ENCODE measurements at regions not wholly inside any gene's neighbourhood (a gene's known extent, or its start where the extent isn't known, plus 50 kb on each side); places are given as distances from the start of the nearest gene placed in this dataset.
A peak's percentile ranks its signal among the peaks of the same experiment; 100 is the strongest.

DNA sequence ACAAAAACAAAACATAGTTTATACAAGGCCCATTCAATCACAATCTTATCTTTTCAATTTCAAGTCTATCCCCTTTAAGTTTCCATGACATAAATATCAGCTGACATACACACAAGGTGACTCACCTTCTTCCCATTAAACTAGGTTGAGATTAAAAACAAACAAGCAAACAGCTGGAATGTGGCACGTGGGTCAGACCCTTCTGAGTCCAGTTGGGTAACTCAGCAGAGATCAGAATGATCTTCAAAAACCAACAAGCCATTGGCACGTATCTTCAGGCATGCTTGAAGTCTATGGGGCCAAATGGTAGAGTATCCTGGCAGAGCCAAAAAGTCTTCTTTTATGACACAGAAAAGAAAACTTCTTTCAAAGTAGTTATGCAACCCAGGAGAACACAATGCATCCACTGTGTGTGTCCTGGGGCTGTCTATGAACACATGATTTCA is 603.5 kb upstream of the CITED2 start (continued):
- TF ChIP-seq ZNF318 (IDR thresholded peaks at IDR 0.05; ENCODE audit: borderline replicate concordance in 1 of 2, low read depth in 1 of 2): peak in 1 of 2 experiments; percentile 67; a peak in 1 of 4 replicates
- peak; percentile 18; the same call in 1 of the 2 replicates for TF ChIP-seq USF2 (CRISPR knock-in tag; IDR thresholded peaks at IDR 0.05)
- TF ChIP-seq CEBPB (tag; IDR thresholded peaks at IDR 0.05): 0 out of 2 replicates have a peak, but pooled peaks have one; percentile 12
- TF ChIP-seq CBFA2T2 (conservative IDR thresholded peaks at IDR 0.05): peak; percentile 24; the same call in 1 of the 2 replicates

Measured in K562 (cell line).